B cell (primary cell): ENCODE measurements at regions not wholly inside any gene's neighbourhood (a gene's known extent, or its start where the extent isn't known, plus 50 kb on each side); places are given as distances from the start of the nearest gene placed in this dataset.
"Not testable (repeated sequence)": the region's sequence is repeated elsewhere in the genome, so short reads cannot be mapped to it uniquely, and the experiment has no call there.

Source experiments
- ATAC-seq: fragments of 200-7000 bp; cut with Tn5 transposase; one replicate; pipeline ENCODE4 v1.10.0; 2021; ENCODE audit warnings: low read depth, mild to moderate bottlenecking, moderate number of reproducible peaks, moderate library complexity
- CTCF ChIA-PET: fragments of 350-600 bp; sonication (Branson Sonifier 250); formaldehyde crosslinking; loops from one replicate; lab custom pipeline; 2021; ENCODE audit warnings: antibody characterized with exemption, inconsistent platforms; lab: Charles Lee
- POLR2A ChIA-PET: fragments of 350-600 bp; sonication (Branson Sonifier 250); formaldehyde crosslinking; loops from one replicate; lab custom pipeline; 2021; ENCODE audit warnings: antibody characterized with exemption; lab: Charles Lee
- DNase-seq: peaks from one replicate; pipeline ENCODE4 v3.0.0; 2013
- H2AFZ ChIP-seq: 2 replicates; pipeline ENCODE4 v1.6.1; 2012; ENCODE audit warnings: mild to moderate bottlenecking, low read depth, low read length; ENCODE audit not compliant: insufficient read depth, poor library complexity, severe bottlenecking
- H3K27ac ChIP-seq, 2 donors: 1 replicate in 1 of 2; 2 replicates in 1 of 2; pipeline ENCODE4 v1.5.1; 2012 to 2013; ENCODE audit warnings: low read length in 2 of 2, mild to moderate bottlenecking in 2 of 2, moderate library complexity in 1 of 2
- H3K27me3 ChIP-seq, 4 experiments: fragments of 200-600 bp in 1 of 4; sonication (generic) in 1 of 4; replicated peaks in 1 of 4; 1 replicate in 2 of 4; 2 replicates in 2 of 4; pipeline versions ENCODE4 v1.6.1 to v1.7.0; 2013 to 2016; ENCODE audit warnings: low read length in 3 of 4, mild to moderate bottlenecking in 2 of 4, mixed read lengths in 1 of 4, moderate library complexity in 1 of 4; ENCODE audit not compliant: insufficient read depth in 4 of 4, control insufficient read depth in 3 of 4; ENCODE audit errors: control extremely low read depth in 1 of 4
- H3K36me3 ChIP-seq, 2 experiments: replicated peaks in 1 of 2; 1 replicate in 1 of 2; 2 replicates in 1 of 2; pipeline versions ENCODE4 v1.6.1 to v1.7.1; 2013; ENCODE audit warnings: low read length in 1 of 2; ENCODE audit not compliant: insufficient read depth in 2 of 2, control insufficient read depth in 1 of 2; ENCODE audit errors: control extremely low read depth in 1 of 2, extremely low read depth in 1 of 2
- H3K4me1 ChIP-seq, 2 donors: fragments of 200-600 bp in 1 of 2; sonication (generic) in 1 of 2; 1 replicate in 1 of 2; 2 replicates in 1 of 2; pipeline versions ENCODE4 v1.5.1 to v1.6.1; 2013 to 2017; ENCODE audit warnings: low read length in 2 of 2; ENCODE audit not compliant: control insufficient read depth in 2 of 2, insufficient read depth in 2 of 2
- H3K4me2 ChIP-seq: replicated peaks from 2 replicates; pipeline ENCODE3; 2012; ENCODE audit warnings: mild to moderate bottlenecking, low read depth, low read length; ENCODE audit not compliant: poor library complexity, severe bottlenecking
- H3K4me3 ChIP-seq, 5 experiments: fragments of 200-600 bp in 1 of 5; sonication (generic) in 1 of 5; 1 replicate in 3 of 5; 2 replicates in 2 of 5; pipeline versions ENCODE4 v1.5.1 to v1.7.0; 2011 to 2016; ENCODE audit warnings: low read length in 4 of 5, mild to moderate bottlenecking in 4 of 5, low read depth in 2 of 5, control low read depth in 1 of 5, moderate library complexity in 1 of 5; ENCODE audit not compliant: insufficient read depth in 1 of 5; ENCODE audit errors: control extremely low read depth in 1 of 5, extremely low read depth in 1 of 5
- H3K79me2 ChIP-seq: fragments of 200-600 bp; sonication (generic); one replicate; pipeline ENCODE4 v1.6.0; 2016; ENCODE audit warnings: low read length; ENCODE audit not compliant: control insufficient read depth, insufficient read depth
- H3K9ac ChIP-seq: fragments of 200-600 bp; sonication (generic); 2 replicates; pipeline ENCODE4 v1.6.1; 2017; ENCODE audit warnings: mild to moderate bottlenecking, low read length, moderate library complexity
- H3K9me3 ChIP-seq, 3 donors: one replicate each; pipeline versions ENCODE4 v1.6.1 to v1.7.1; 2013; ENCODE audit warnings: low read length in 2 of 3; ENCODE audit not compliant: control insufficient read depth in 2 of 3, insufficient read depth in 1 of 3; ENCODE audit errors: control extremely low read depth in 1 of 3
- H4K20me1 ChIP-seq: 2 replicates; pipeline ENCODE4 v1.6.0; 2012; ENCODE audit warnings: mild to moderate bottlenecking, low read length; ENCODE audit not compliant: insufficient read depth, control insufficient read depth, poor library complexity, severe bottlenecking
- H3K27ac Mint-ChIP-seq: one replicate; pipeline ENCODE4 v1.8.0; 2021; ENCODE audit warnings: mixed read lengths
- H3K27me3 Mint-ChIP-seq: one replicate; pipeline ENCODE4 v1.8.0; 2021; ENCODE audit warnings: mixed read lengths
- H3K4me1 Mint-ChIP-seq: one replicate; pipeline ENCODE4 v1.8.0; 2021; ENCODE audit warnings: mixed read lengths
- H3K4me3 Mint-ChIP-seq: one replicate; pipeline ENCODE4 v1.8.0; 2021; ENCODE audit warnings: mixed read lengths
- H3K9me3 Mint-ChIP-seq: one replicate; pipeline ENCODE4 v1.8.0; 2022; ENCODE audit warnings: mixed read lengths; ENCODE audit not compliant: insufficient read depth
- CTCF ChIP-seq: fragments of 200-600 bp; IDR thresholded peaks from one replicate; pipeline ENCODE4 v1.8.0; 2022; ENCODE audit warnings: antibody characterized with exemption, mild to moderate bottlenecking
- EZH2 ChIP-seq: IDR thresholded peaks from 2 replicates; pipeline ENCODE4 v1.6.1; 2012; ENCODE audit warnings: borderline replicate concordance, low read depth, mild to moderate bottlenecking, moderate library complexity, low read length; ENCODE audit not compliant: insufficient read depth, poor library complexity, severe bottlenecking
- WGBS: methylation state at CpG from one replicate; pipeline ENCODE4 v1.1.5; 2013; ENCODE audit warnings: missing lambda C conversion rate; ENCODE audit not compliant: insufficient coverage; 5-methylcytosine and 5-hydroxymethylcytosine counted together
- intact Hi-C: fragments of 100-400 bp; cut with micrococcal nuclease; formaldehyde crosslinking; loops from one replicate; pipeline ENCODE4 v1.10.0; 2022

- Histone ChIP-seq H3K79me2 (no peaks in the 10 kb centered on the region), H3K36me3 (no peaks in the 10 kb centered on the region), H3K27me3 (no peaks in the 10 kb centered on the region), H2AFZ (no peak overlapping the region), H3K9me3 (no peaks in the 10 kb centered on the region), H3K4me1 (no peaks in the 10 kb centered on the region), H3K4me2 (no peak overlapping the region), H3K27ac (no peak overlapping the region), H4K20me1 (no peaks in the 10 kb centered on the region), H3K9ac (no peak overlapping the region), H3K4me3 (no peak overlapping the region)
- Mint-ChIP-seq H3K9me3 (no peaks in the 10 kb centered on the region), H3K27ac (no peak overlapping the region), H3K27me3 (peaks cover 15% of the 10 kb centered on the region), H3K4me3 (no peak overlapping the region), H3K4me1 (no peaks in the 10 kb centered on the region)
- ATAC-seq: no peak
- intact Hi-C loops: no loop called here
- DNase-seq: no peak
- TF ChIP-seq EZH2 (no peak), CTCF (no peak)
- ChIA-PET CTCF (no interaction called here), POLR2A (no interaction called here)
- 88% methylated on average over 4 of the region's 9 CpGs for WGBS
Measured at GRCh38 chr7:108652886-108653285, 83.2 kb downstream of the DNAJB9 start.

GRCh38 chr7:108653526-108653925, 83.9 kb downstream of the DNAJB9 start:
- Histone ChIP-seq H3K27me3 (no peaks in the 10 kb centered on the region), H3K9ac (no peak overlapping the region), H3K4me3 (no peak overlapping the region), H3K27ac (no peak overlapping the region), H3K4me2 (no peak overlapping the region), H3K4me1 (no peaks in the 10 kb centered on the region), H3K9me3 (no peaks in the 10 kb centered on the region), H4K20me1 (no peaks in the 10 kb centered on the region), H3K36me3 (no peaks in the 10 kb centered on the region), H2AFZ (no peak overlapping the region), H3K79me2 (no peaks in the 10 kb centered on the region)
- ChIA-PET POLR2A (no interaction called here), CTCF (no interaction called here)
- WGBS: 90% methylated on average over 4 of the region's 4 CpGs
- TF ChIP-seq EZH2: no peak
- DNase-seq: no peak
- Mint-ChIP-seq H3K4me3 (no peak overlapping the region), H3K4me1 (no peaks in the 10 kb centered on the region), H3K9me3 (no peaks in the 10 kb centered on the region), H3K27me3 (peaks cover 17% of the 10 kb centered on the region), H3K27ac (no peak overlapping the region)
- intact Hi-C loops: no loop called here
- ATAC-seq: no peak

- H2AFZ ChIP-seq, H3K27ac ChIP-seq, DNase-seq, H3K79me2 ChIP-seq, H3K9ac ChIP-seq, H3K27me3 ChIP-seq, H3K4me1 Mint-ChIP-seq, H3K9me3 Mint-ChIP-seq, ATAC-seq, H3K4me2 ChIP-seq, H3K4me3 ChIP-seq, POLR2A ChIA-PET, intact Hi-C loops, CTCF ChIA-PET, H3K4me1 ChIP-seq, H3K36me3 ChIP-seq, H3K4me3 Mint-ChIP-seq, H3K9me3 ChIP-seq, H3K27ac Mint-ChIP-seq, H4K20me1 ChIP-seq: not testable (repeated sequence)
- H3K27me3 Mint-ChIP-seq: peaks cover 13% of the 10 kb centered on the region
- WGBS: 94% methylated on average over 27 of the region's 37 CpGs
Measured at GRCh38 chr7:108657140-108657726, 87.6 kb downstream of the DNAJB9 start.
